IMR-90 (cell line): ENCODE measurements at regions not wholly inside any gene's neighbourhood (a gene's known extent, or its start where the extent isn't known, plus 50 kb on each side); places are given as distances from the start of the nearest gene placed in this dataset.

Experiments
- ATAC-seq: fragments of 200-7000 bp; cut with Tn5 transposase; 2 replicates; pipeline ENCODE4 v1.9.1; 2020; ENCODE audit warnings: low read depth, mild to moderate bottlenecking, moderate library complexity
- BruUV-seq: library from RNA; stranded (reverse); fragments of 400-500 nt; replicated peaks from 2 replicates; lab custom pipeline; 2021; lab: Mats Ljungman, UMichigan
- CTCF ChIA-PET: fragments of 300-600 bp; formaldehyde crosslinking; extraction: SDS; loops from one replicate; lab custom pipeline; 2021; ENCODE audit warnings: antibody characterized with exemption; lab: Yijun Ruan, JAX
- POLR2A ChIA-PET: fragments of 300-600 bp; sonication (Branson Sonifier 250); formaldehyde crosslinking; loops from one replicate; lab custom pipeline; 2022; ENCODE audit warnings: antibody characterized with exemption; ENCODE audit not compliant: unreplicated experiment; lab: Charles Lee
- DNase-seq: peaks from one replicate; pipeline ENCODE4 v3.0.0; 2013
- H2AFZ ChIP-seq: replicated peaks from 2 replicates; pipeline ENCODE3; 2013; ENCODE audit warnings: low read length, mild to moderate bottlenecking; ENCODE audit not compliant: poor library complexity
- H2AK5ac ChIP-seq: 2 replicates; pipeline ENCODE4 v1.6.1; 2013; ENCODE audit warnings: low read depth, low read length, inconsistent platforms
- H2AK9ac ChIP-seq: replicated peaks from 2 replicates; pipeline ENCODE3; 2013; ENCODE audit warnings: mild to moderate bottlenecking, low read depth, low read length, moderate library complexity; ENCODE audit not compliant: poor library complexity
- H2BK120ac ChIP-seq: 2 replicates; pipeline ENCODE4 v1.6.1; 2013; ENCODE audit warnings: low read depth, low read length, inconsistent platforms
- H2BK15ac ChIP-seq: 3 replicates; pipeline ENCODE4 v1.6.1; 2013; ENCODE audit warnings: low read depth, low read length, inconsistent platforms
- H2BK20ac ChIP-seq: 2 replicates; pipeline ENCODE4 v1.6.1; 2013; ENCODE audit warnings: low read depth, mild to moderate bottlenecking, inconsistent platforms, low read length, moderate library complexity
- H2BK5ac ChIP-seq: 2 replicates; pipeline ENCODE4 v1.6.1; 2013; ENCODE audit warnings: mild to moderate bottlenecking, low read depth, low read length, inconsistent platforms; ENCODE audit not compliant: poor library complexity, severe bottlenecking
- H3K14ac ChIP-seq: replicated peaks from 2 replicates; pipeline ENCODE4 v1.6.1; 2013; ENCODE audit warnings: low read depth, low read length, inconsistent platforms
- H3K18ac ChIP-seq: 2 replicates; pipeline ENCODE4 v1.6.1; 2013; ENCODE audit warnings: low read depth, low read length, control low read depth
- H3K23ac ChIP-seq: 2 replicates; pipeline ENCODE4 v1.6.1; 2013; ENCODE audit warnings: low read depth, low read length, inconsistent platforms
- H3K27ac ChIP-seq: 2 replicates; pipeline ENCODE4 v1.5.1; 2013; ENCODE audit warnings: mild to moderate bottlenecking, control low read depth, low read length; ENCODE audit not compliant: insufficient read depth
- H3K27me3 ChIP-seq: 2 replicates; pipeline ENCODE4 v1.6.1; 2013; ENCODE audit warnings: low read length; ENCODE audit not compliant: control insufficient read depth, insufficient read depth
- H3K36me3 ChIP-seq: 2 replicates; pipeline ENCODE4 v1.6.1; 2013; ENCODE audit warnings: low read length, mixed read lengths; ENCODE audit not compliant: control insufficient read depth, insufficient read depth
- H3K4ac ChIP-seq: 2 replicates; pipeline ENCODE4 v1.6.1; 2013; ENCODE audit warnings: low read depth, low read length, inconsistent platforms
- H3K4me1 ChIP-seq: 2 replicates; pipeline ENCODE4 v1.6.1; 2013; ENCODE audit warnings: low read length, mixed read lengths; ENCODE audit not compliant: control insufficient read depth, insufficient read depth
- H3K4me2 ChIP-seq: 2 replicates; pipeline ENCODE4 v1.6.1; 2013; ENCODE audit warnings: low read depth, mild to moderate bottlenecking, control low read depth, low read length, moderate library complexity
- H3K4me3 ChIP-seq: 2 replicates; pipeline ENCODE4 v1.5.1; 2013; ENCODE audit warnings: low read depth, mild to moderate bottlenecking, control low read depth, low read length, moderate library complexity; ENCODE audit not compliant: insufficient read depth
- H3K56ac ChIP-seq: 2 replicates; pipeline ENCODE4 v1.6.1; 2013; ENCODE audit warnings: low read length, inconsistent platforms; ENCODE audit not compliant: insufficient read depth; ENCODE audit errors: extremely low read depth
- H3K79me1 ChIP-seq, 2 experiments: 2 replicates each; pipeline ENCODE4 v1.6.1; 2013; ENCODE audit warnings: low read length in 2 of 2, inconsistent platforms in 1 of 2, low read depth in 1 of 2
- H3K9ac ChIP-seq: 2 replicates; pipeline ENCODE4 v1.6.1; 2013; ENCODE audit warnings: low read depth, low read length, control low read depth
- H3K9me1 ChIP-seq: 2 replicates; pipeline ENCODE4 v1.6.1; 2013; ENCODE audit warnings: low read length, inconsistent platforms; ENCODE audit not compliant: insufficient read depth
- H3K9me3 ChIP-seq: 2 replicates; pipeline ENCODE4 v1.6.1; 2013; ENCODE audit warnings: low read length; ENCODE audit not compliant: control insufficient read depth, insufficient read depth
- H4K20me1 ChIP-seq: 2 replicates; pipeline ENCODE4 v1.6.1; 2013; ENCODE audit warnings: low read length, inconsistent platforms; ENCODE audit not compliant: insufficient read depth
- H4K5ac ChIP-seq: 2 replicates; pipeline ENCODE4 v1.6.1; 2013; ENCODE audit warnings: mild to moderate bottlenecking, low read depth, low read length, control low read depth
- H4K8ac ChIP-seq, 2 experiments: 2 replicates each; pipeline ENCODE4 v1.6.1; 2013; ENCODE audit warnings: low read depth in 2 of 2, low read length in 2 of 2, control low read depth in 1 of 2, inconsistent platforms in 1 of 2
- H4K91ac ChIP-seq: 2 replicates; pipeline ENCODE4 v1.6.1; 2013; ENCODE audit warnings: low read depth, low read length, inconsistent platforms; ENCODE audit not compliant: insufficient read depth
- CEBPB ChIP-seq: IDR thresholded peaks from 2 replicates; pipeline ENCODE4 v1.6.1; 2012; ENCODE audit warnings: low read depth, low read length, improper control_type of control experiment
- CHD1 ChIP-seq: IDR thresholded peaks from 2 replicates; pipeline ENCODE4 v1.6.1; 2012; ENCODE audit warnings: low read depth, low read length, improper control_type of control experiment
- FOS ChIP-seq: fragments of 150-350 bp; IDR thresholded peaks from 2 replicates; pipeline ENCODE4 v1.6.1; 2016; ENCODE audit warnings: low read depth, low read length
- MAFK ChIP-seq: IDR thresholded peaks from 2 replicates; pipeline ENCODE4 v1.6.1; 2012; ENCODE audit warnings: low read depth, low read length, improper control_type of control experiment
- MXI1 ChIP-seq: IDR thresholded peaks from 2 replicates; pipeline ENCODE4 v1.6.1; 2012; ENCODE audit warnings: low read depth, mild to moderate bottlenecking, low read length, moderate library complexity, borderline replicate concordance
- NFE2L2 ChIP-seq: fragments of 150-350 bp; IDR thresholded peaks from 2 replicates; pipeline ENCODE4 v1.6.1; 2016; ENCODE audit warnings: low read depth, mild to moderate bottlenecking, low read length
- POLR2A ChIP-seq: IDR thresholded peaks from 2 replicates; pipeline ENCODE4 v1.6.1; 2012; ENCODE audit warnings: mild to moderate bottlenecking, low read depth, low read length
- RAD21 ChIP-seq: IDR thresholded peaks from 2 replicates; pipeline ENCODE4 v1.6.1; 2012; ENCODE audit warnings: low read length, improper control_type of control experiment
- SMC3 ChIP-seq: fragments of 150-350 bp; IDR thresholded peaks from 2 replicates; pipeline ENCODE4 v1.6.1; 2016; ENCODE audit warnings: low read depth, mild to moderate bottlenecking, antibody characterized with exemption, low read length, moderate library complexity
- WGBS, 2 experiments: methylation state at CpG; one replicate each; pipeline versions ENCODE4 v1.1.5 to v1.1.7; 2013; ENCODE audit warnings: missing lambda C conversion rate in 2 of 2; ENCODE audit not compliant: insufficient read length in 1 of 2; ENCODE audit errors: extremely low coverage in 2 of 2; 5-methylcytosine and 5-hydroxymethylcytosine counted together
- dilution Hi-C: fragments of 300-500 bp; cut with HindIII; formaldehyde crosslinking; loops from one replicate; pipeline ENCODE4 v1.14.3; 2018; ENCODE audit warnings: low sequenced_read_pairs; ENCODE audit not compliant: unreplicated experiment
- in situ Hi-C: fragments of 300-500 bp; cut with MboI; formaldehyde crosslinking; loops from 3 replicates; pipeline ENCODE4 v1.14.3; 2019; ENCODE audit warnings: low sequenced_read_pairs, inconsistent platforms, mixed read lengths
- intact Hi-C: fragments of 100-400 bp; cut with micrococcal nuclease; formaldehyde crosslinking; loops from 2 replicates; pipeline ENCODE4 v1.10.0; 2022
- TF ChIP-seq, protein P1 (sequence below): fragments of 150-350 bp; IDR thresholded peaks from 2 replicates; pipeline ENCODE4 v1.6.1; 2017; ENCODE audit warnings: mild to moderate bottlenecking, antibody characterized with exemption, low read length, low read depth
- TF ChIP-seq, protein P2 (sequence below): conservative IDR thresholded peaks from 2 replicates; pipeline ENCODE4 v1.5.1; 2012; ENCODE audit warnings: mild to moderate bottlenecking, low read depth, low read length, improper control_type of control experiment
- TF ChIP-seq, protein P3 (sequence below): fragments of 150-350 bp; IDR thresholded peaks from 2 replicates; pipeline ENCODE4 v1.6.1; 2016; ENCODE audit warnings: low read depth, mild to moderate bottlenecking, low read length, moderate library complexity, borderline replicate concordance

DNA sequence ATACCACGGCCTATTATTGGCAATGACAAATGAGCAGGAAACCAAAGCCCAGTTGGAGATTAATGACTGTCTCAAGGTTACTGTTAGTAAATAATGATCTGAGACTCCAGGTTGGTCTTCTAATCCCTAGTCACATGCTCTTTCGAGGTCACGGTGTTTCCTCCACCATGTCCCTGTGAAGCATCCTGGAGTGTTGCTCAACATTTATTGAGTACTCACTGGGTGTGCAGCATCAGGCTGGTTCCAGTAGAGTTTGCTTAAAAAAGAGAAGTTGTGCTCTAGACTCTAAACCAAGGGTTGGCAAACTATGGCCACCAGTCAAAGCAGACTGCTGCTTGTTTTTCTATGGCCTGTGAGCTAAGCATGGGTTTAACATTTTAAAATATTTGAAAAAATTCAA is 263.8 kb upstream of the ATP5MC3 start:
- Histone ChIP-seq H2BK15ac (no peak overlapping the region), H3K27me3 (peaks cover 2% of the 10 kb centered on the region; the same call in 1 of the 2 replicates), H3K9ac (no peak overlapping the region), H2AFZ (no peak overlapping the region), H2BK5ac (no peak overlapping the region), H3K4ac (no peak overlapping the region), H2BK20ac (no peak overlapping the region), H3K4me1 (no peaks in the 10 kb centered on the region), H3K79me1 (no peaks in the 10 kb centered on the region), H2AK5ac (no peak overlapping the region), H4K20me1 (no peaks in the 10 kb centered on the region), H2AK9ac (no peak overlapping the region), H3K4me3 (no peak overlapping the region), H3K27ac (no peak overlapping the region), H3K36me3 (no peaks in the 10 kb centered on the region), H3K14ac (no peak overlapping the region), H3K9me1 (no peaks in the 10 kb centered on the region; the same call in 1 of the 2 replicates), H4K5ac (no peak overlapping the region), H2BK120ac (no peak overlapping the region), H3K23ac (no peak overlapping the region), H3K4me2 (no peak overlapping the region), H3K18ac (no peak overlapping the region), H3K9me3 (no peaks in the 10 kb centered on the region), H3K56ac (no peak overlapping the region), H4K8ac (no peak overlapping the region), H4K91ac (no peak overlapping the region)
- no peak for TF ChIP-seq MAFK
- TF ChIP-seq, protein P1, sequence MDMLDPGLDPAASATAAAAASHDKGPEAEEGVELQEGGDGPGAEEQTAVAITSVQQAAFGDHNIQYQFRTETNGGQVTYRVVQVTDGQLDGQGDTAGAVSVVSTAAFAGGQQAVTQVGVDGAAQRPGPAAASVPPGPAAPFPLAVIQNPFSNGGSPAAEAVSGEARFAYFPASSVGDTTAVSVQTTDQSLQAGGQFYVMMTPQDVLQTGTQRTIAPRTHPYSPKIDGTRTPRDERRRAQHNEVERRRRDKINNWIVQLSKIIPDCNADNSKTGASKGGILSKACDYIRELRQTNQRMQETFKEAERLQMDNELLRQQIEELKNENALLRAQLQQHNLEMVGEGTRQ: no peak
- no peak for TF ChIP-seq SMC3
- no peak for TF ChIP-seq POLR2A
- no peak for TF ChIP-seq CEBPB
- no peak for TF ChIP-seq FOS
- no peak for TF ChIP-seq CHD1
- TF ChIP-seq MXI1: no peak
- TF ChIP-seq, protein P2, sequence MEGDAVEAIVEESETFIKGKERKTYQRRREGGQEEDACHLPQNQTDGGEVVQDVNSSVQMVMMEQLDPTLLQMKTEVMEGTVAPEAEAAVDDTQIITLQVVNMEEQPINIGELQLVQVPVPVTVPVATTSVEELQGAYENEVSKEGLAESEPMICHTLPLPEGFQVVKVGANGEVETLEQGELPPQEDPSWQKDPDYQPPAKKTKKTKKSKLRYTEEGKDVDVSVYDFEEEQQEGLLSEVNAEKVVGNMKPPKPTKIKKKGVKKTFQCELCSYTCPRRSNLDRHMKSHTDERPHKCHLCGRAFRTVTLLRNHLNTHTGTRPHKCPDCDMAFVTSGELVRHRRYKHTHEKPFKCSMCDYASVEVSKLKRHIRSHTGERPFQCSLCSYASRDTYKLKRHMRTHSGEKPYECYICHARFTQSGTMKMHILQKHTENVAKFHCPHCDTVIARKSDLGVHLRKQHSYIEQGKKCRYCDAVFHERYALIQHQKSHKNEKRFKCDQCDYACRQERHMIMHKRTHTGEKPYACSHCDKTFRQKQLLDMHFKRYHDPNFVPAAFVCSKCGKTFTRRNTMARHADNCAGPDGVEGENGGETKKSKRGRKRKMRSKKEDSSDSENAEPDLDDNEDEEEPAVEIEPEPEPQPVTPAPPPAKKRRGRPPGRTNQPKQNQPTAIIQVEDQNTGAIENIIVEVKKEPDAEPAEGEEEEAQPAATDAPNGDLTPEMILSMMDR: no peak
- no peak for TF ChIP-seq RAD21
- no peak for TF ChIP-seq NFE2L2
- TF ChIP-seq, protein P3, sequence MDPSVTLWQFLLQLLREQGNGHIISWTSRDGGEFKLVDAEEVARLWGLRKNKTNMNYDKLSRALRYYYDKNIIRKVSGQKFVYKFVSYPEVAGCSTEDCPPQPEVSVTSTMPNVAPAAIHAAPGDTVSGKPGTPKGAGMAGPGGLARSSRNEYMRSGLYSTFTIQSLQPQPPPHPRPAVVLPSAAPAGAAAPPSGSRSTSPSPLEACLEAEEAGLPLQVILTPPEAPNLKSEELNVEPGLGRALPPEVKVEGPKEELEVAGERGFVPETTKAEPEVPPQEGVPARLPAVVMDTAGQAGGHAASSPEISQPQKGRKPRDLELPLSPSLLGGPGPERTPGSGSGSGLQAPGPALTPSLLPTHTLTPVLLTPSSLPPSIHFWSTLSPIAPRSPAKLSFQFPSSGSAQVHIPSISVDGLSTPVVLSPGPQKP: no peak
- ATAC-seq (no peak), DNase-seq (no peak)
- no CpG with 5 or more reads among the region's 3 CpGs for WGBS, 2 experiments
- dilution Hi-C loops: no loop called here
- BruUV-seq: no TSS peak
- CTCF ChIA-PET: no interaction called here
- intact Hi-C loops: no loop called here
- in situ Hi-C loops: no loop called here
- POLR2A ChIA-PET: no interaction called here
